Mesodermal cell (in vitro differentiated cells): ENCODE measurements at regions not wholly inside any gene's neighbourhood (a gene's known extent, or its start where the extent isn't known, plus 50 kb on each side); places are given as distances from the start of the nearest gene placed in this dataset.
"Not testable (repeated sequence)": the region's sequence is repeated elsewhere in the genome, so short reads cannot be mapped to it uniquely, and the experiment has no call there.

Source experiments
- H3K27ac ChIP-seq: 2 replicates; pipeline ENCODE4 v1.7.0; 2013; ENCODE audit warnings: mild to moderate bottlenecking, low read depth, low read length, moderate library complexity; ENCODE audit not compliant: severe bottlenecking
- H3K36me3 ChIP-seq: 2 replicates; pipeline ENCODE4 v1.7.1; 2013; ENCODE audit warnings: mild to moderate bottlenecking, low read length, moderate library complexity; ENCODE audit not compliant: control insufficient read depth, insufficient read depth
- H3K4me1 ChIP-seq: one replicate; pipeline ENCODE4 v1.7.1; 2013; ENCODE audit warnings: mild to moderate bottlenecking, low read length; ENCODE audit not compliant: insufficient read depth, control insufficient read depth, poor library complexity, severe bottlenecking
- H3K4me3 ChIP-seq: 2 replicates; pipeline ENCODE4 v1.7.0; 2013; ENCODE audit warnings: low read length, control low read depth, mild to moderate bottlenecking; ENCODE audit not compliant: insufficient read depth, poor library complexity, severe bottlenecking; ENCODE audit errors: extremely low read depth
- H3K9me3 ChIP-seq: 2 replicates; pipeline ENCODE4 v1.7.1; 2013; ENCODE audit warnings: mild to moderate bottlenecking, low read length, moderate library complexity; ENCODE audit not compliant: control insufficient read depth
- WGBS, 2 experiments: methylation state at CpG; one replicate each; pipeline ENCODE4 v1.1.5; 2013; ENCODE audit warnings: missing lambda C conversion rate in 2 of 2; ENCODE audit not compliant: insufficient coverage in 2 of 2; 5-methylcytosine and 5-hydroxymethylcytosine counted together

DNA sequence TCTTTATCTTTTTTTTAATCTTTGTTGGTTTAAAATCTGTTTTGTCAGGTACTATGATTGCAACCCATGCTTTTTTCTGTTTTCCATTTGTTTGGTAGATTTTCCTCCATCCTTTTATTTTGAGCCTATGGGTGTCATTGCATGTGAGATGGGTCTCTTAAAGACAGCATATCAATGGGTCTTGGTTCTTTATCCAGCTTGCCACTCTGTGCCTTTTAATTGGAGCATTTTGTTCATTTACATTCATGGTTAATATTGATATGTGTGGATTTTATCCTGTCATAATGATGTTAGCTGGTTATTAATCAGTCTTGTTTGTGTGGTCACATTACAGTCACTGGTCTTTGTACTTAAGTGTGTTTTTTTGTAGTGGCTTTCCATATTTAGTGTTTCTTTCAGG is 159.9 kb downstream of the CENPF start:
- Histone ChIP-seq H3K36me3 (no peaks in the 10 kb centered on the region), H3K4me1 (no peaks in the 10 kb centered on the region), H3K4me3 (no peak overlapping the region), H3K9me3 (peaks cover 7% of the 10 kb centered on the region), H3K27ac (no peak overlapping the region)

DNA sequence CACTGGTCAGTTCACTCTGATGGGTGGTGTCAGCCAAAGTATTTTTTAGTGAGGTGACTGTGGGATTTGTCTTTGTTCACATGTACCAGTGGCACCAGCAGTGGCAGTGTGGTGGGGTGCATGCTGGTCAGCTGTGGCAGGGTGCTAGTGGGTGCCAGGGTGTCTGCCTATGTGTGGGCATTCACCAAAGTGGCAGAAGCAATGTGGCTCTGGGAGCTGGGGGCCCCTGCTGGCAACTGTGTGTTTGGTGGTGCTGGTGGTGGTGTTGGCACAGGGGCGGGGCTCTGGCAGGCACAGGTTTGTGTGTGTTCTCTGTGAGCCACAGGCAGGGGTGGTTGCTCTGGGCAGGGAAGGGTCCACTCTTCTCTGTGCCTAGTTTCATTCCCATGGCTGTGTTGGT is 161.5 kb downstream of the CENPF start:
- Histone ChIP-seq H3K27ac (no peak overlapping the region), H3K9me3 (peaks cover 7% of the 10 kb centered on the region), H3K4me3 (no peak overlapping the region), H3K4me1 (no peaks in the 10 kb centered on the region), H3K36me3 (no peaks in the 10 kb centered on the region)
- WGBS, 2 experiments, result 71% methylated on average over 1 of the region's 1 CpG; no CpG with 5 or more reads in 1 of the 2 experiments

DNA sequence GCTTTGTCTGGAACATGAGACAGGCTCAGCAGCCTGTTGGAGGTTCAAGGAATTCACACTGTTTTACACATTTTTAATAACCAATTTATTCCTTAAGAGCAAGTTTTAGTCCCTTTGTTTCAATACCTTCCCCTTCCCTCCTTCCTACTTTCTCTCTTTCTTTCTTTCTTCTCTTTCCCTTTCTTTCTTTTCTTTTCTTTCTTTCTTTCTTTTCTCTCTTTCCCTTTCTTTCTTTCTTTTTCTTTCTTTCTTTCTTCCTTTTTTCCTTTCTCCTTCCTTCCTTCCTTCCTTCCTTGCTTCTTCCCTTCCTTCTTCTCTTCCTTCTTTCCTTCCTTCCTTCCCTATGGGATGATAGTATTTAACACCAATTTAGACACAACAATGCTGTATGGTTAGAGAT is 164.2 kb downstream of the CENPF start:
- H3K27ac ChIP-seq, result no peak overlapping the region
- no peaks in the 10 kb centered on the region for H3K36me3 ChIP-seq
- H3K9me3 ChIP-seq, result peaks cover 1% of the 10 kb centered on the region
- H3K4me1 ChIP-seq, result no peaks in the 10 kb centered on the region
- no peak overlapping the region for H3K4me3 ChIP-seq

DNA sequence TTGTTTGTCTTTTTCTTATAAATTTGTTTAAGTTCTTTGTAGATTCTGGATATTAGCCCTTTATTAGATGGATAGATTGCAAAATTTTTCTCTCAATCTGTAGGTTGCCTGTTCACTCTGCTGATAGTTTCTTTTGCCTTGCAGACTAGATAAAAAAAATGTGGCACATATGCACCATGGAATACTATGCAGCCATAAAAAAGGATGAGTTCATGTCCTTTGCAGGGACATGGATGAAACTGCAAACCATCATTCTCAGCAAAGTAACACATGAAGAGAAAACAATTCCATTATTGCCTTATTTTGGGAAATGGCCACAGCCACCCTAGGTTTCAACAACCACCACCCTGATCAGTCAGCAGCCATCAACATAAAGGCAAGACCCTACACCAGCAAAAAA is 166.7 kb downstream of the CENPF start:
- not testable (repeated sequence) for H3K4me3 ChIP-seq, H3K4me1 ChIP-seq, H3K36me3 ChIP-seq

DNA sequence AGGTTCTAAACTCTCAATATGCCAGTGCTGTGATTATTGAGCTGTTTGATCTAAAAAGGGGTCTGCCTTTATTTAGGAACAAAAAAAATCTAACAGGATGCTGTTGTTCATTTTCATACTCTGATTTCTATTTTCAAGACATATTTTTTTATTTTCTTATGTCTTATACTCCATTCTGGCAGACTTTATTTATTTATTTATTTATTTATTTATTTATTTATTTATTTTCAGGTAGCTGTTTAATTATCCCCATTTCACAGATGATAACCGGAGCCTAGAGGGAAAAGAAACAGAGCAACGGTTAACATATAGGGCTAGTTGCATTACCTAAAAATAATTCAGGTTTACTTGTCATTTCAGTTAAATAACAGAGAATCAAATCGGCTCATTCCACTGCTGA is 174.4 kb downstream of the CENPF start:
- Histone ChIP-seq H3K9me3 (no peaks in the 10 kb centered on the region), H3K27ac (no peak overlapping the region), H3K36me3 (no peaks in the 10 kb centered on the region), H3K4me3 (no peak overlapping the region), H3K4me1 (no peaks in the 10 kb centered on the region)
- no CpG with 5 or more reads among the region's 3 CpGs for WGBS, 2 experiments

More for the DNA sequence above, 166.7 kb downstream of the CENPF start:
- H3K27ac ChIP-seq, H3K9me3 ChIP-seq: not testable (repeated sequence)

DNA sequence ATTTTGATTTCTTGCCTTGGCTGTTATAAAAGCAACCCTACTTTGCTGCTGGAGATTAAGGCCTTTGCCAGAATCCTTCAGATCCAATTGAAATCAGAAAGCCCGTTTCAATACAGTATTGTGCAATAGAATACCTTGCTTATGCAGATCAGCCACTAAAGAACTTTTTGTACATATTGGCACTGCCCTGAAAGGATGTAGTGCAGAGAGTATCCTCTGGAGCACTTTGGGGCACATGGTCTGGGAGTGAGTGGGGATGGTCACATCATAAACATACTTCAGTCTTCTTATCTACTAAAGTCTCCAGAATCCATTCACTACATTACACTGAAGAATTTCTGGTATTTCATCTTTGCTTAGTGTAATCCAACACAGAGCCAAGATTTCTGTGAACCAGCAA is 189.0 kb downstream of the CENPF start:
- Histone ChIP-seq H3K36me3 (no peaks in the 10 kb centered on the region), H3K9me3 (no peaks in the 10 kb centered on the region), H3K4me3 (no peak overlapping the region), H3K4me1 (peaks cover 9% of the 10 kb centered on the region), H3K27ac (no peak overlapping the region)
- WGBS, 2 experiments, result no CpG with 5 or more reads among the region's 1 CpG

DNA sequence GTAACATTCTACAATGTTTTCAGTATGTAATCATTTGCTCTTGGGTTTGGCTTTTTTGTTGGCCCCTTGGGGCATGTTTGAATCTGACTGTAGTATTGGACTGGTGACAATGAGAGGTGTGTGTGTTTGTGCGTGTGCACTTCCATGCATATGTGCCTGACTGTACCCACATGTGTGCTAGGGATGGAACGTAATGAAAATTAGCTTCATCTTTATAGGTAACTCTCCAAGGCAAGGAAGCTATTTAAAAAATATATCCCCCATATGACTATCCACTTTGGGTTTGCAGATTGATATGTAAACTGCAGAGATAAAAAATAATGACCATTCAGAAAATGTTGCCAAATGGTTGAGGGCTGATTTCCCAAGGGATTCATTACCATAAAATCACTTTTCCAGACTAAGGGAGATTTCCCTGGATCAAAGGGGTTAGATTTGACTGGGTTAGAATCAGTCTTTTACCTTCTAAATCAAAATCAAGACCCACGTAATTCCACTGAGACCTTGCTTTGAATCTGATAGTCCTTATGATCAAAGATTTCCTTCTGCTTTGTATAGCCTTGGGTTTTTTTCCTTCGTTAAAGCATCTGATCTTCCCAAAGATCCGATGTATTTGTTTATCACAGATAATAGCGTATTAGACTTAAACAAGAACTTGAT is 189.7 kb downstream of the CENPF start:
- Histone ChIP-seq H3K4me3 (no peak overlapping the region), H3K4me1 (peaks cover 9% of the 10 kb centered on the region), H3K36me3 (no peaks in the 10 kb centered on the region), H3K9me3 (no peaks in the 10 kb centered on the region), H3K27ac (no peak overlapping the region)
- WGBS, 2 experiments, result 98% methylated on average over 4 of the region's 6 CpGs; no CpG with 5 or more reads in 1 of the 2 experiments

DNA sequence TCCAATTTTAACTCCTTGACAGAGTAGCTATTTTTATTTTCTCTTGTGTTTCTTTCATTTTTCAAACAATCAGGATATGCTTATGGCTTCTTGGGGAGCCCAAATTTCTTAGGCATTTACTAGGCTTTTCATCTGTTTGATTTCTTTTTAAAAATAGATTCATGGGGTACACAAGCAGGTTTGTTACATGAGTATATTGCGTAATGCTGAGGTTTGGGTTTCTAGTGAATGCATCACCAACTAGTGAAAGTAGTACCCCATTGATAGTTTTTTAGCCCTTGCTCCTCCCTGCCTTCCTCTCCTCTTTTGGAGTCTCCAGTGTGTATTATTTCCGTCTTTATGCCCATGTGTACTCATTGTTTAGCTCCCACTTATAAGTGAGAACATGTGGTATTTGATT is 190.7 kb downstream of the CENPF start:
- H3K27ac ChIP-seq, result no peak overlapping the region
- WGBS, 2 experiments, result 100% methylated on average over 1 of the region's 2 CpGs; no CpG with 5 or more reads in 1 of the 2 experiments

DNA sequence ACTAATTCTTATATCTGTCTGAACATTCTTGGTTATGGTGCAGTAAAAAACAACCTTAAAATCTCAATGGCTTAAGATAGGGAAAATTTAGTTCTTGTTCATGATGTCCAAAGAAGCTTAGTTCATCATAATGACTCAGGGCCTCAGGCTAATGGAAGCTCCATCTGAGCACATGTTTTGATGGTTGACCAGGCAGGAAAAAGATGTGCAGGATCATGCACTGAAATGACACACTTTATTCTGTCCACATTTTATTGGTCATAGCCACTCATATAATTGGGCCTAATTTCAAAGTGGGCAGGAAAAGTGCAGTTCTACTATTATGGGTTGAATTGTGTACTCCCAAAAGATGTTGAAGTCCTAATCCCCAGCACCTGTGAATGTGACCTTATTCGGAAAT is 198.2 kb downstream of the CENPF start:
- H3K4me3 ChIP-seq, result no peak overlapping the region
- H3K36me3 ChIP-seq, result no peaks in the 10 kb centered on the region
- H3K27ac ChIP-seq, result no peak overlapping the region
- H3K9me3 ChIP-seq, result no peaks in the 10 kb centered on the region
- WGBS, 2 experiments, result 92 to 100% methylated on average over 1 of the region's 1 CpG
- no peaks in the 10 kb centered on the region for H3K4me1 ChIP-seq

More for the DNA sequence above, 190.7 kb downstream of the CENPF start:
- peaks cover 9% of the 10 kb centered on the region for H3K4me1 ChIP-seq
- no peaks in the 10 kb centered on the region for H3K36me3 ChIP-seq
- H3K4me3 ChIP-seq, result no peak overlapping the region
- H3K9me3 ChIP-seq, result no peaks in the 10 kb centered on the region

DNA sequence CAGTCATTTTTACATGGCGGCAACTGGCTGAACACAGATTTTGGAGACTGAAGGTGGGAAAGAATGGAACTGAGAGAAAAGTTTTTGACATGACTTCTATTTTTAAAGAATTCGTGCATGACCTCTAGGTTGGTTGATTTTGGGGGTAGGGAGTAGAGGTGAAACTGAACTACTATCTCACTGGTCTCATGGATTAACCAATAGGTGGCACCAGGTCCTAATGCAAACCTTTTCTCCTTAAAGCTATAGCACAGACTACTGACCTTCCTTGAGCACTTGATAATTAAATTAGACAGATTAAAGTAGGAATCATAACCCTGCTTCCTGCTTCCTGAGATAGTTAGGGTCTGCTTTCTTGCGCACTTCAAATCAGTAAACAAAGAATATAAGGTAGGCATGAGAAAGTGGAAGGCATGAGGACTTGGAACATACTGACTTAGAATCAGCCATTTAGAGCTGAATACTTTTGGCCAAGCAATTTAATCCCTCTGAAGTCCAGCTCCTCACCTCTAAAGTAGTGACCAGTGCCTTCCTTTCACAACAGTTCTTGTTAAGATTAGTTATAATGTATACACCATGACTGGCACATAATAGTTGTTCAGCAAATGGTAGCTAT is 206.0 kb downstream of the CENPF start:
- Histone ChIP-seq H3K36me3 (no peaks in the 10 kb centered on the region), H3K27ac (no peak overlapping the region), H3K4me3 (no peak overlapping the region), H3K9me3 (no peaks in the 10 kb centered on the region), H3K4me1 (no peaks in the 10 kb centered on the region)
- 50 to 83% methylated on average over 2 to 3 of the region's 3 CpGs for WGBS, 2 experiments

DNA sequence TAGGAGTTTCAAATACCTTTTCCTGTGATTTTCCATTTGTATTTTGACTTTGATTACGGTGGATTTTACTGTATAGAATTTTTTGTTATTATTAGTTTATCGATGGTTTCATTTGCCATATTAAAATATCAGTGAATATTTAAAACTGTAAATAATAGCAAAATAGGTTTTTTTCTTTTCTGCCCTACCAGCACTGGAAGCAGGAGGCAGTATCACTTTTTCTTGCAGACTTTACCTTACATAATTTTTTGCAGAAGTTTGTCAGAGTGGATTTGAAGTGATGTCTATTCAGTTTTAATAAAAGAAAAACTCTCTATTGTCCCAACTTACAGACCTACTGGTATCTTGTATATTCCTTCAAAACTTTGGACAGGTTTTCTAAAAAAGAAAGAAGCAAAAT is 213.6 kb downstream of the CENPF start:
- H3K36me3 ChIP-seq, result no peaks in the 10 kb centered on the region
- no peak overlapping the region for H3K4me3 ChIP-seq
- no CpG with 5 or more reads among the region's 2 CpGs for WGBS, 2 experiments
- H3K4me1 ChIP-seq, result no peaks in the 10 kb centered on the region
- H3K27ac ChIP-seq, result no peak overlapping the region
- H3K9me3 ChIP-seq, result no peaks in the 10 kb centered on the region
